GM10266 (cell line): ENCODE measurements at regions not wholly inside any gene's neighbourhood (a gene's known extent, or its start where the extent isn't known, plus 50 kb on each side); places are given as distances from the start of the nearest gene placed in this dataset.

ENCODE experiments used
- DNase-seq: peaks from one replicate; pipeline ENCODE4 v3.0.0; 2012; ENCODE audit errors: extremely low spot score
- TF ChIP-seq, protein P1 (sequence below): IDR thresholded peaks from 2 replicates; pipeline ENCODE4 v1.5.1; 2012; ENCODE audit warnings: mild to moderate bottlenecking, low read depth; ENCODE audit not compliant: control insufficient read depth, insufficient read depth; ENCODE audit errors: missing control alignments

DNA sequence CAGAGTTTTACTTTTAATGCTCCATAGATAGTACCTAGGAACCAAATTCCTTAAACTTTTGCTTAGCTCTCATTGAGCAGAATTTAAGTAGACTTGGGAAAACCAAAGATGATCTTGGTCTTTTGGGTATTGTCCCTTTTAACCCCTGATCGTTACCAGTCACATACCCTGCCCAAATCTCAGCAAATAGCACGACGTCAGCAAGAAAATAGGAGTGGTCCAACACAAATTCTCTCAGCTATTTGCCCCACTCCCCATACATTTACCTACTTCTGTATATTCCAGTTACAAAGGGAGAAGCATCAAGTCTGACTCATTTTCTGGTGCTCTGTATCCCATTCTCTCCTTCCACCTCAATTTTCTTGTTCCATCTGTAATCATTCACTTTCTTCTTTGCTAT, 387.3 kb downstream of the CCDC85A start:
- DNase-seq = no peak
- TF ChIP-seq, protein P1, sequence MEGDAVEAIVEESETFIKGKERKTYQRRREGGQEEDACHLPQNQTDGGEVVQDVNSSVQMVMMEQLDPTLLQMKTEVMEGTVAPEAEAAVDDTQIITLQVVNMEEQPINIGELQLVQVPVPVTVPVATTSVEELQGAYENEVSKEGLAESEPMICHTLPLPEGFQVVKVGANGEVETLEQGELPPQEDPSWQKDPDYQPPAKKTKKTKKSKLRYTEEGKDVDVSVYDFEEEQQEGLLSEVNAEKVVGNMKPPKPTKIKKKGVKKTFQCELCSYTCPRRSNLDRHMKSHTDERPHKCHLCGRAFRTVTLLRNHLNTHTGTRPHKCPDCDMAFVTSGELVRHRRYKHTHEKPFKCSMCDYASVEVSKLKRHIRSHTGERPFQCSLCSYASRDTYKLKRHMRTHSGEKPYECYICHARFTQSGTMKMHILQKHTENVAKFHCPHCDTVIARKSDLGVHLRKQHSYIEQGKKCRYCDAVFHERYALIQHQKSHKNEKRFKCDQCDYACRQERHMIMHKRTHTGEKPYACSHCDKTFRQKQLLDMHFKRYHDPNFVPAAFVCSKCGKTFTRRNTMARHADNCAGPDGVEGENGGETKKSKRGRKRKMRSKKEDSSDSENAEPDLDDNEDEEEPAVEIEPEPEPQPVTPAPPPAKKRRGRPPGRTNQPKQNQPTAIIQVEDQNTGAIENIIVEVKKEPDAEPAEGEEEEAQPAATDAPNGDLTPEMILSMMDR = no peak

DNA sequence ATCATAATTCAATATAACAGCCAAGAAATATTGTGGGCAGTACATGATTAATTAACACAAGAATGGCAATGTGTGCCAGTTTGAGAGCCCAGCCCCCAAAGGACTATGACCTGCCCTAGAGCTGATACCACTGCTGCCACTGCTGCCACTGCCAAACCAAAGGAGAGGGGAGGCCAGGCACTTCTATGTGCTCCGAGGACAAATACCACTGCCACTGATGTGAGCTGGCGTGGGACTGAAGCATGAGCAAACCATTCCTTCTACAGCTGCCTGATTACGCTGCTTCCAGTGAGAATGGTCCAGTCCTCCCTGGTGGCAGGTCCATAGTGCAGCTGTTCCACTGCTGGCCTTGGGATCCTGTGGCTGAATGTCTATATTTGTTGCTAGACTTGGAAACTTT, 392.2 kb downstream of the CCDC85A start:
- TF ChIP-seq, protein P1 = no peak
- no peak for DNase-seq

DNA sequence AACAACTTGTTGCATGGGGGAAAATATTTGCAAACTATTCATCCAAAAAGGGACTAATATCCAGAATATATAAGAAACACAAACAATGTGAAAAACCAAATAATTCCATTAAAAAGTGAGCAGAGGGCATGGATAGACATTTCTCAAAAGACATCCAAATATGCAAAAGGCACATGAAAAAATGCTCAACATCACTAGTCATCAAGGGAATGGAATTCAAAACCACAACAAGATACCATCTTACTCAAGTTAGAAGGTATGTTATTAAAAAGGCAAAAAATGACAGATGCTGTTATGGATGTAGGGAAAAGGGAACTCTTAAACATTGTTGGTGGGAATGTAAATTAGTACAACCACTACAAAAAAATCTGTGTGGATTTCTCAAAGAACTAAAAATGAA, 396.5 kb downstream of the CCDC85A start:
- no peak for DNase-seq
- TF ChIP-seq, protein P1 = no peak

DNA sequence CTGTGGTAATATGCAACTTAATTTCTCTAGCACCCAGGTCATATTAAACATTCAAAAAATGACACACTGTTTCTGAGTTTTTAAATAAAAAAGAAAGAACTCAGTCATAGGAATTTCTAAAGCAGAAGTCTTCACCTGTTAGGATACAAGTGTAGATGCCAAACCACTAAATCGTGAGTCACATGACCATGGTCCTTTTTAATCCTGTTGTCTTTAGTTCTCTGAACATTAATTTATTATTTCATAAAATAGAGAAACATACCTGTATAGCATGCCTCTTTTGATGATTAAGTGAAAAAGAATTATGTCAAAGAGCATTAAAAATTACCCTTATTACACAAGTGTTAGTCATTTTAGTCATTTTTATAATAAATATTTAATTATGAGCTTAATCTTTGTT, 398.8 kb downstream of the CCDC85A start:
- DNase-seq = no peak
- TF ChIP-seq, protein P1 = no peak

DNA sequence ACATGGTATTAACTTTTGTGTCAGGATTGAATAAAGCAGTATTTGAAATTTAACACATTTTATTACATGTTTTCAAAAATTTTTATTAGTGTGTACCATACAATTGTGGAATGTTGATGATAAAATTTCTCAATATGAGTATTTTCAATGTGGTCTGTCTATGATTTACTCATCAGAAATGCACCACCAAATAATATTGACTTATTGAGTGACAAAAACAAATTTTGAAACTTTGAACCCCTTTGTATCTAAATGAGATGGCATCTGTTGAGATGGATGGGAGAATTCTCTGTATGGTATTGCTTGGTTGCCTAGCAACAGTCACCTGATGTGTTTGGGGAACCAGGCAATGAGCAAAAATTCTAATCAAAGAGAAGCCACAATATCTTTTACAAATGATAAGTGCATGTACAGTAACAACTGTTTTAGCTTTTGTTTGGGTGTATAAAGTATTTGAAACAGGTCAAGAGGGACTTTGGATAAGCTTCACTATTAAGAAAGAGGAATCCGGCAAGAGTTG, 400.1 kb downstream of the CCDC85A start:
- DNase-seq = no peak
- TF ChIP-seq, protein P1 = no peak

DNA sequence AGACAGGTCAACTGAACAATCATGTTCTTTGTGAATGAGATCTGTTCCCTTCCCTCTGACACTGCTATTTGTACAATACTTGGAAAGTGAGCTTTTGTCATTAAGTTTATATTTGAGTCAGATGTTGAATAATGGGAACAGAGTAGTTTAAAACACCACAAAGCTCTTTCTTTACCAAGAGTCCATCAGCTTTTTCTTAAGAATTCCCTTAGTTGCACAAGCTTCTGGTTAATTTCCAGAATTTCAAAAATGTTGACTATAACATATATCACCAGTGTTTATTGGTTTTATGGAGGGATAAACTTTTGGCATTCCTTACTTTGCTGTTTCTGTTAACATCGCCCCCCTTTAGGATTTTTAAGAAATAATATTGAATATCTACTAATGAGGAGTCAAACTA, 403.7 kb downstream of the CCDC85A start:
- TF ChIP-seq, protein P1 = no peak
- DNase-seq = no peak

DNA sequence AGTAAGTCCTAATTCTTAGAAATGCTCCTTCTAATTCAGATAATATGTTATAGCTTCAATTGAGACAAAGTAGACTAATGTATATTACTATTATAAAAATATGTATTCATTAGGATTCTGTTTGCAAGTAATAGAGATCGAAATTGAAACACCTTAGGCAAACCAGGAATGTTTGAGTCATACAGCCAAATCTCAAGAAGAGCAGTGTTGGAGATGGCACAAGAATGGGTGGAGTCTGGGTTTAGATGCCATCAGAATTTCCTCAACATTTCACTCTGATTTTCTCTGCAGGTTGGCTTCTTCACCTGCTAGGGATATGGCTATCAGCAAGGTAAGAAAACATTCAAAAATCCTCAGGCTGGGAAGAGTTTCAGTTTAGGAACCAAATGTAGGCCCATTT, 405.4 kb downstream of the CCDC85A start:
- DNase-seq = no peak
- TF ChIP-seq, protein P1 = no peak

DNA sequence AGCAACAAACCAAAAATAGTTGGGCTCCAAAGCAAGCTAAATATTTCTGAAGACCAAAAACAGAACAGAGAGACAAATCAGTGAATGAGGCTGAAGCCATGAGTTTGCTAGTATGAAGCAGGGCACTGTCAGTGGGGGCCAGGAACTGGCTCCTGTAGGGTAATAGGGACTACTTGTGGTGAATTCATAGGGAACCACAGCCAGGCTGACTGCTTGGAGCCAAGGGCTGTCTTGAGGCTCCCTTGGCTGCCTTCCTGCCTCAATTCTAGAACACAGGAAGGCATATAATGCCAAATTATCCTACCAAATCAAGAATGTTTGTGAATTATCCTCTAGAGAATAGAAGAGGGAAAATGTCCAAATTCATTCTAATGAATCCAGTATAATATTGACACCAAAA, 406.0 kb downstream of the CCDC85A start:
- no peak for DNase-seq
- TF ChIP-seq, protein P1 = no peak
